Kidney tubule cell (primary cell): ENCODE measurements at regions not wholly inside any gene's neighbourhood (a gene's known extent, or its start where the extent isn't known, plus 50 kb on each side); places are given as distances from the start of the nearest gene placed in this dataset.

ENCODE experiments used
- DNase-seq: peaks from one replicate; pipeline ENCODE4 v3.0.0-alpha.2; 2018; ENCODE audit warnings: low spot score

GRCh38 chr1:98197356-98197755 lies 276.5 kb upstream of the DPYD start:
- no peak for DNase-seq

- no peak for DNase-seq
Measured at GRCh38 chr1:98196012-98196411, 275.2 kb upstream of the DPYD start.

DNA sequence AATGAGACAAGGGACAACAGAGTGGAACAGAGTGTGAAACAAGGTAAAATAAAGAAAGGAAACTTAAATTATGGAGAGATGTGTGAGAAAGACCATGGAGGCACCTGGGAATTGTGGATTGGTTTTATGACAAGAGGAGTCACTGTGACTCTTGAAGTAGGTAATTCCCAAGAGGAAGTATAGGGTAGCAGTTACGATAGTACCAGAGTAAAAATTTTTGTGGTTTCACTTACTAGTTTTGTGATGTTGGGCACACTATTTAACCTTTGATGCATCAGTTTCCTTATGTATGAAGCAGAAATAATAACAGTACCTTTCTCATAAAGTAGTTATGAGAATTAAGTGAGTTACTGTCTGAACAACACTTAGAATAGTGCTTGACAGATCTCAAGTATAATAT lies 267.9 kb upstream of the DPYD start:
- DNase-seq = no peak

DNA sequence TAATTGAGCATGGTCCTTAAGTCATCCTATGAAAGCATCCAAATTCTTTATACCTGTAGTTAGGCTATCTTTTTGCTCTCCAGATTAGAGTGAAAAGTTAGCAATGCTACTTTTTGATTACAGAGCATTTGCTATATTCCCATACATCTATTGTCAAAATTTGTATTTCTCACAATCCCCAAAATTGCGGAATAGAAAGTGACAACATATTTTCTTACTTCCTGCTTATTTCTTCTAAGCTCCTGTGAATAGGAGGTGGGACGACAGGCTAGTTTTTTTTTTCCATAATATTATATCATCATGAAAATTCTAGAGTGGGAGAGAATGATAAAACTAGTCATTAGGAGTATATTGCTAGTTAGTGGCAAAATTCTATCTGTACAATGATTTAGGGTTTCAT lies 264.0 kb upstream of the DPYD start:
- no peak for DNase-seq

DNA sequence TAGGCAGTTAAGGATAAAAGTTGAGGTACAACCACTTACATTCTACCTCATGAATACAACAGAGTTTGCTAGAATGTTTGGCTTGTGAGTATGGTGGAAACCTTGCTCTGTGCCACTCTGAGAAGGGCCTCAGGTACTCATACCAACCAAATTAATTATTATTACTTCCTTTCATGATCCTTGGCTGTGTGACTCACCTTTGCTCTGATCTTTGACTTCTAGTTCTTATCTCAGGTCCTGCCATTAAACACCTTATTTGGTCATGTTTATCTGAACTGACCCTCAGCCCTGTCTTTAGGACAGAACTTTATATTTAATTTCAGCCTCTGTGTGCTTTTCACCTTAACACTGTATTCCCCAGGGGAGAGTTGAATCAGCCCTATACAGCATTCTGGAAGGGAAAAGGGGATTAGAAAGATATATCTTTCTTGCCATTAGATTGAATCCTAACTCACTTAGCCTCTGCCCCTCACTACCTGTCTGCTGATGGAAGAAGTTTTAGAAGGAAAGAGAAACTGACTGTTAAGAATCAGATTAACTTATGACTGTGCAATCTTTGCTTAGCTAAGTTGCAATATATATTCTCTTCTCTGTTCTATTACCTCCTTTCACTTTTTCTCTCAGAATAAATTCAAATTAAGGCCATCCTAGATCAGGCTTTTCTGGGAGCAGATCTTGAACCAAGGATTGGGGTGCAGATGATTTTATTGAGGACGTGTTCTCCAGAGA lies 260.4 kb upstream of the DPYD start:
- DNase-seq = peak; percentile 47

DNA sequence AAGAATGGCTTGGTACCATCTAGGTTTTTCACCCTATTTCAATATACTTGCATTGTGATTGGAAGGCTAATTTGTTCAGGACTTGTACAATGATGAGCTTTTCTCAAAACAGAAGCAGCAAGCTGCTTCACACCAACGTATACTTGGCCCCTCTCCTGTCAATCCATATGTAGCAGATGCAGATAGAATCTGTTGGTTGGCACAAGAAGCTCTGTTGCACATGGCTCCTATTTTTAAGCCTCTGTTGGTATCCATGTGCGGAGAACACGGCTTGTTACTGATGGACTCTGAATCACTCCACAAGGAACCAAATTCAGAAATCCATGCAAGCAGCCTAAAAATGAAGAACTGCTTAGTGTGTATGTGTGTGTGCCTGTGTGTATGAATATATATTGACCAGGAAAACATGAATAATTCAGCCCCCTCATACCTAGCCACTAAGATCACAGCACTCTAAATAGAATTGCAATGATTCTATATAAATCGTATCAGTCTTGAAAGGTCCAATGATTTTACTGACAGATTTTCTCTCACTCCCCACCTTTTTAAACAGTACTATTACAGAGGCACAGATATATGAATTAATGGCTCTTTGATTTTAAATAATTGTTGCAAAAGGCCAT lies 258.4 kb upstream of the DPYD start:
- DNase-seq = no peak

GRCh38 chr1:98177751-98178150 lies 256.9 kb upstream of the DPYD start:
- DNase-seq = no peak

- DNase-seq = no peak
Measured at GRCh38 chr1:98176936-98177335, 256.1 kb upstream of the DPYD start.

DNA sequence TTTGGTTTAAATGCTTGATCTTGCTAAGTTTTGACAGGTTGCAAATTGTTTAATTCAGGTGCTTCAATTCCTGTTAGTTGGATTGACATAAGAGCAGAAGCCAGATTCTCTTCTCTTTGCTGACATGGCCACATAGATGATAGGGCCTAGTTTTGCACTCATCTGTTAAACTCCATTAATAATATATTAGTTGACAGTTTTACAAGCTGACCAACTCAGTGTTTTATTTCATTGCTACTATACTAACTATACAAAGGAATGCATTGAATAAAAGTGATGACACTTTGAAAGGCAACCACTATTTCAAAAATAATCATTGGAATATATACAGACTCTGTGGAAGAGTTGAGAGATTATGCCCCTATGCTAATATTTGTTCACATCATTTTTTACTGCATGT lies 255.6 kb upstream of the DPYD start:
- DNase-seq = no peak

DNA sequence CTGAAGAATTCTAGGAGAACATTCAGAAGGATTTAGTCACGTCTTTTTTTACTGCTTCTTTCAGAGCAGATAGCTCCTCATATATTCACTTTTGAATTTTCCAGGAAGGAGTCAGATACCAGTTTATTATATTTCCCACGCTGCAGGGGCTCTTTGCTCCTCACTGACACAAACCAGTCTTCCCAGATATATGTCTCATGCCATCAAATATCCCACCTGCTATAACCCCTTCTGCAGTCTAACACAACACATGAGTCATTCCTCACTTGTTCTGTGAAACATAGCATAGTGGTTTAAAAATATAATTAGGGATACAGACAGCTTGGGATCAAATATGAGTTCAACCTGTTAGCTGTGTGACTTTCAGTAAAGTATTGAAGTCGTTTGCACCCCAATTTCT lies 251.7 kb upstream of the DPYD start:
- DNase-seq = no peak

- no peak for DNase-seq
Measured at GRCh38 chr1:98172022-98172421, 251.2 kb upstream of the DPYD start.

DNA sequence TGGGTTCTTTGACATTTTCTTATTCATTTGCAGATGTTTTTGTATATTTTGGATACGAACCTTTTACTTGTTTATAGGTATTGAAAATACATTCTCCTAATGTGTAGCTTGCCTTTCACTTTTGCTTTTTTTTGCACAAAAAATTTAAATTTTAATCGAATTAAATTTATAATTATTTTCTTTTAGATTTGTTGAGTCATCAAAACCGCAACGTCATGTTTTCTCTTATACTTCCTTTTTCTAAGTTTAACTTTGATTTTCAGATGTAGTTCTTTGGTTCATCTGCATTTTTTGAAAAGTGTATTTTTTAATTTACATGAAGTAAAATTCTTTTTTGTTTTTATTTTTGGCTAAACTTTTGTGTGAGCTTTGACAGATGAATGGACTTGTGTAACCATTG lies 243.7 kb upstream of the DPYD start:
- DNase-seq = no peak

- no peak for DNase-seq
Measured at GRCh38 chr1:98157524-98158313, 236.9 kb upstream of the DPYD start.

DNA sequence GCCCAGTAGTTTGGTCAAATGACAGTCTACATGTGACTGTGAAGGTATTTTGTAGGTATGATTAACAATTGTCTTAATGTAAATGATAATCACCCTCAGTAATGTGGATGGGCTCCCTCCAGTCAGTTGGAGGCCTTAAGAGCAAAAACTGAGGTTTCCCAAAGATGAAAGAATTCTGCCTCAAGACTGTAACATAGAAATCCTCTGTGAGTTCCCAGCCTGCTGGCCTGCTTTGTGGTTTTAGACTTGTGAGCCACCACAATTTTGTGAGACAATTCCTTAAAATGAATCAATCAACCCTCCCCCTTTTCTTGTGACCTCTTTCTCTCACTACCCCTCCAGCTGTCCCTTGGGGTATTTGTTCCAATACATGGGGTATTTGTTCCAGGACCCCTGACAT lies 226.4 kb upstream of the DPYD start:
- DNase-seq = no peak

- DNase-seq = no peak
Measured at GRCh38 chr1:98145655-98146054, 224.8 kb upstream of the DPYD start.

- peak; percentile 6 for DNase-seq
Measured at GRCh38 chr1:98143403-98143802, 222.6 kb upstream of the DPYD start.

- DNase-seq = no peak
Measured at GRCh38 chr1:98133131-98133530, 212.3 kb upstream of the DPYD start.

GRCh38 chr1:98130408-98130807 lies 209.6 kb upstream of the DPYD start:
- DNase-seq = no peak

DNA sequence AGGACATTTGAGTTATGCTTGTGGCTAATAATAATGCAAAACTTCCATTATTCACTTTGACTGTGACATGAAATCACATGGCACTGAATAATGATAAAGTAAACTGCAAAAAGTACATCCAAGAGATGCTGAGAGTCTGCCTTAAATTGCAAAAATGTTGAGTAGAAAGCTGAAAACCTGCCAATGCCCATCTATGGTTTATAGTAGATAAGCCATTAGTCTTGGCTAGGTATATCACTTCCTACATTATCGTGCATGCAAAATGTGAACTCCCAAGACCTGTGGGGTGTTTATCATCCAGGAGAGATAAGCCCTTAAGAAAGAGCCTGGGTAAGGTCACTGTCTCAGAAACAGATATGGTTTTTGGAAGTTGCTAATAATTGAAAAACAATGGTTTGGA lies 208.7 kb upstream of the DPYD start:
- no peak for DNase-seq

GRCh38 chr1:98126740-98127139 lies 205.9 kb upstream of the DPYD start:
- no peak for DNase-seq

DNA sequence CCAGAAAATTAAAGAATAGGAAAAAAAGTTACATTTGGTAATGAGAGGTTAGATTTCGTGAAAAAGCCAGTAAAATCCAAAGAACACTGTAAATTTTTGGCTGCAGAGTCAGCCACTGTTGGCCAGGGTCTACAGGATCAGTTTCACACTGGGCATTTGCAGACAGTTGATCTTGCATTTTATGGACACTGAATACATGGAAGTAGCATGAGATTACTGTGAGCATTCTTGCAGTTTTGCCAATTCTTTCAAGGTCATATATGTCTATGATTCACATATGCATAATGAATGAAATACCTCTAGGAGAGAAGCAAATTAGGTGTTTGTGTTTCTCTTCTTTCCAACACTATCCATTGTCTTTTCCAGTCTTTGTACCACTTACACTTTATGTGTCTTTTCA lies 200.8 kb upstream of the DPYD start:
- DNase-seq = no peak

GRCh38 chr1:98119796-98120195 lies 199.0 kb upstream of the DPYD start:
- DNase-seq = peak; percentile 23

GRCh38 chr1:98113811-98114210 lies 193.0 kb upstream of the DPYD start:
- no peak for DNase-seq
